NT2/D1 (cell line): ENCODE measurements at regions not wholly inside any gene's neighbourhood (a gene's known extent, or its start where the extent isn't known, plus 50 kb on each side); places are given as distances from the start of the nearest gene placed in this dataset.

Experiments used
- SUZ12 ChIP-seq: IDR thresholded peaks from 2 replicates; pipeline ENCODE4 v1.6.1; 2011; ENCODE audit not compliant: insufficient read length, insufficient read depth; ENCODE audit errors: extremely low read depth
- ZNF274 ChIP-seq: IDR thresholded peaks from 2 replicates; pipeline ENCODE4 v1.6.1; 2011; ENCODE audit warnings: mild to moderate bottlenecking, low read depth, low read length

- TF ChIP-seq ZNF274 (no peak), SUZ12 (no peak)
These were observed 570.6 kb upstream of the UBE2E2 start for GRCh38 chr3:22632536-22632935.
